NCI-H446 (cell line): ENCODE measurements at regions not wholly inside any gene's neighbourhood (a gene's known extent, or its start where the extent isn't known, plus 50 kb on each side); places are given as distances from the start of the nearest gene placed in this dataset.
"Not testable (repeated sequence)": the region's sequence is repeated elsewhere in the genome, so short reads cannot be mapped to it uniquely, and the experiment has no call there.

Experiments used
- DNase-seq, 2 experiments: peaks; one replicate each; lab custom pipeline; 2025; lab: John Stamatoyannopoulos, UW

- not testable (repeated sequence) for DNase-seq
These were observed 139.5 kb upstream of the USP29 start for GRCh38 chr19:56980326-56980725.

DNA sequence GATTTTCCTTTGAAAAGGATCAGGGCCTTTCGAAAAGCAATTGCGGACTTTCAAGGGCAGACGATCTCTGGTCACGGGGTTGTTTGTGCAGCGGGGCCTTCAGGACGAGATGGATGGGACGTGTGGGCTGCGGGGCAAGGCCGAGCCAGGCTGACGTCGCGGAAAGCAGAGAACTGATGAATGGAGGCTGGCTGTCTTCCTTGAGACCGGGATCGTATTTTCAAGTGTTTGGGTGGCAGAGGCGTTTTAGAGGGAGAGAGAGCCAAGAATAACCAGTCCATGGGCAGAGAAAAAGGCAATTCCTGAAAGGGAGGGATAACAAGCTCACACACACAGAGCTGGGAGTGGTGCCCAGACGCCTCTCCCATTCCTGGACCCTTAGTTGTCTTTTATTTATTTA lies 138.9 kb upstream of the USP29 start:
- DNase-seq, result no peak

DNA sequence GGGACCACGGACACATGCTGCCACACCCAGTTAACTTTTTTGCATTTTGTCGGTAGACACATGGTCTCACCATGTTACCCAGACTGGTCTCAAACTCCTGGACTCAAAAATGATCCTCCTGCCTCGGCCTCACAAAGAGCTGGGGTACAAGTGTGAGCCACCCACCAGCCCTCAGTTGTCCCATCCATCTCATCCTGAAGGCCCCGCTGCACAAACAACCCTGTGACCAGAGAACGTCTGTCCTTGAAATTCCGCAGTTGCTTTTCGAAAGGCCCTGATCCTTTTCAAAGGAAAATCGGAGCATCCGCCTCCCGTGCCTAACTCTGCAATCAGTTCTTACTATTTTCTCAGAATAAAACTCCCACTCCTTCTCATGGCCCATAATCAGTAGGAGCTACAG lies 138.3 kb upstream of the USP29 start:
- not testable (repeated sequence) for DNase-seq

DNA sequence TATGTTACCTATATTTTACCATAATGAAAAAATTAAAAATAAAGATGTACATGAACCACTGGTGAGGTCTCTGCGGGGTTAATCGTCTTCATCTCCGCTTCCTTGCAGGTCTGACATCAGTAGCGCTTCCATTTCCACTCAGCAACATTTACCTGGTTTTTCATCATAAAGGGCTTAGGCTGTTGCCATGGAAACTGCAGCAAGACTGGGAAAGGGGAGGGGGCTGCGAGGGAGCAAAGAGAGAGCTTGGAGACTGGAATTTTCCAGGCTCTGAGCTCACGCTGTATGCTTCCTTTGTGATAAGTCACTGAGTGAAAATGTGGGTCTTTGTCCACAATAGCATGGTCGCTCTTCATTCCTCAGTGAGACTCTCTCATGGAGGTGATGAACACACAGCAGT lies 136.6 kb upstream of the USP29 start:
- no peak for DNase-seq

GRCh38 chr19:56983804-56984203 lies 136.0 kb upstream of the USP29 start:
- DNase-seq, result no peak

- no peak for DNase-seq
These were observed 133.4 kb upstream of the USP29 start for GRCh38 chr19:56986386-56986785.

DNA sequence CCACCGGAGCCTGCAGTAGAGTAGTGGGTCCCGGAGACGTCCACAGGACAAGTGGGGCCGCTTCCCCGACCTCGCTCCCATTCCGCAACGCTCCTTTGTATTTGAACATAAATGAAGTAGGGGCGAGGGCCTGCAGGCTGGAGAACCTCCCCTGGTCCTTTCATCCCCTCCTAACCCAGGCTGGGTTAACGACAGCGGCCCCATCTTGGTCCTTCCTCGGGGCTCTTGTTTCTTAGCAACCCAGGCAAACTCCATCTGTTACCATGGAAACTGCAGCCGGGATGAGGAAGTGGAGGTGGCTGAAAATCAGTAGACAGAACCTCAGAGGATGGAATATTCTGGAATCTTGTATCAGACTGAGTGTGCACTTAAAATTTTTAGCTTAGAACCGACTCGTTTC lies 132.6 kb upstream of the USP29 start:
- no peak for DNase-seq

DNA sequence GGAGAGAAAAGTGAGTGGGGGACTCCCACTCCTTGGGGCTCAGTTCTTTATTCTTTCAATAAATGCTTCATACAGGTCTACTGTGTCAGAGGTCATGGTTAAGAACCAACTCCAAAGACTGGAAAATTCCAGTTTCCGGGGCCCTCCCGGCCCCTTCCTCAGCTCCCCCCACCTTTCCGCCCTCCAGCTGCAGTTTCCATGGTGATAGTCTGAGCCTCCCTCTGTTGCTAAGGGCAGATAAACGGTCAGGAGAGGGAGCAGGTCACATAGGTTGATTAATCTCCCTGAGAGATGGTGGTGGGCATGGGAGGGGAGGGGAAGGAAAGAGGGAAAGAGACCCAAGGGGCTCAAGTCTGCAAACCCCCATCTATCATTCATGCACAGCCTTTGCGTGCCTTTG lies 131.5 kb upstream of the USP29 start:
- no peak for DNase-seq

DNA sequence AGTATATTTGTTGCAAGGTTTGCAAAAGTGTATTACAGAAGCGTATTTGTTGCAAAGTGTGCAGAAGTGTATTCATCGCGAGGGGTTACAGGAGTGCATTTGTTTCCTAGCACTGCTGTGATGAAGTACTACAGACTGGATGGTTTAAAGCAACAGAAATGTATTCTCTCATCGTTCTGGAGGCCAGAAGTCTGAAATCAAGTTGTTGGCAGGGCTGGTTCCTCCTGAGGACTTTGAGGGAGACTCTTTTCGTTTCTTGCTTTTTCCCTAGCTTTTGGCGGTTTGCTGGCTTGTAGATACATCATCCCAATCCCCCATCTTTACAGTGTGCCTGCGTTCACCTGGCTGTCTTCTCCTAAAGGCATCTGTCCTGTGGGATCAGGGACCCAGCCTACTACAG lies 127.9 kb upstream of the USP29 start:
- DNase-seq, result no peak

DNA sequence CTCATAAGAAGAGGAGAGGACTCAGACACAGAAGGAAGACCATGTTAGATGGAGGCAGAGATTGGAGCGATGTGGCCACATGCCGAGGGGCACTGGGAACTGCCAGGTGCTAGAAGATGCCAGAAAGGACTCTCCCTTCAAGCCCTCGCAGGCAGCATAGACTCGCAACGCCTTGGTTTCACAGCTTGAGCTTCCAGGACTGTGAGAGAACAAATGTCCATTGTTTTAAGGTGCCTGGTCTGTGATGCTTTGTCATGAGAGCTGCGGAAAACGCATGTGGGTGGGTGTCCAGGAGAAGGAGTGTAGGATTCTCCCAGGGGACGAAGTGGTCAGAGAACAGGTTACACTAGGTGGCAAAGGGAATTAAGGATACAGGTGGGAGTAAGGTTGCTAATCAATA lies 125.9 kb upstream of the USP29 start:
- DNase-seq, result no peak

DNA sequence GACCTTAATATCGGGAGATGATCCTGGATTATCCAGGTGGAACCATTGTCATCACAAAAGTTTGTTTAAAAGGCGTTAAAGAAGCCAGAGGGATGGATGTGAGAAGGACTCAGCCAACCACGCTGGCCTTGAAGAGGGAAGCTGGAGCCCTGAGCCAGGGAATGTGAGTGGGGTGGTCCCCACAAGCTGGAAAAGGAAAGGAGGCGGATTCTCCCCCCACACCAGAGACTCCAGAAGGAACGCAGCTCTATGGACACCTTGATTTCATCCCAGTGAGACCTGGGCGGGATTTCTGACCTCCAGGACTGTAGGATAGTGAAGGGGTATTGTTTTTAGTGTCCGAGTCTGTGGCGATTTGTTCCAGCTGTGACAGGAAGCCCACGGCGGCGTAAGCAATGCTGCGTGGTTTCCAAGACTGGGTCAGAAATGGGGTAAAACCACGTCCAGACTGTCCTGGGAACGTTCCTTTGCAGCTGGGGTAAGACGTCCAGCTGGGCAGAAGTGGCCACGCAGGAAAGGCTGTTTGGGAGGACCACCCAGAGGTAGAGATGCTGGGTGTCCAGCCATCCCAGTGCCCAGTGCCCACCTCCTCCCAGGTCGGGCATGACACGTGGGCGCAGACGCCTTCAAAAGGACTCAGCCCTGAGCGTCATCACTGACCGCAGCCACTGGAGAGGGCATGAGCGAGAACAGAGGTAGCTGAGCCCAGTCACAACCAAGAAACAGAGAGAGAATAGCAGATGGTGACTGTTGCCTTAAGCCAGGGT lies 125.4 kb upstream of the USP29 start:
- no peak for DNase-seq

DNA sequence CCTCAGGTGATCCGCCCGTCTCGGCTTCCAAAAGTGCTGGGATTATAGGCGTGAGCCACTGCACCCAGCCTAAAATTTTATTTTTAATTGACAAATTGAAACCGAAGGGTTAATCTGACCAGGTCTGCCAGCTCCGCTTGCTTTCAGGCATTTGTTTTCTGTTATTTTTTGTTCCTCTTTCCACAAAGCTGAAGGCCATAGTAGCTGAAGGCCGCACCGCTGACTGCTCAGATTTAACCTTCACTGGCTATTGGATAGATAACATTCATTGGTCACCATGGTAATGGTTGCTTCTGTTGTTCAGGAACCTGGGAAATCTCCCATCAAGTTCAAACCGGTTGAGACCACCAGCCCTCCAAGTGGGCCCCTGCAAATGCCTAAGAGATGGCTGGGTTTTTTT lies 124.5 kb upstream of the USP29 start:
- no peak for DNase-seq

- DNase-seq, result no peak
These were observed 117.6 kb upstream of the USP29 start for GRCh38 chr19:57002195-57002601.

GRCh38 chr19:57002710-57003109 lies 117.1 kb upstream of the USP29 start:
- no peak for DNase-seq

DNA sequence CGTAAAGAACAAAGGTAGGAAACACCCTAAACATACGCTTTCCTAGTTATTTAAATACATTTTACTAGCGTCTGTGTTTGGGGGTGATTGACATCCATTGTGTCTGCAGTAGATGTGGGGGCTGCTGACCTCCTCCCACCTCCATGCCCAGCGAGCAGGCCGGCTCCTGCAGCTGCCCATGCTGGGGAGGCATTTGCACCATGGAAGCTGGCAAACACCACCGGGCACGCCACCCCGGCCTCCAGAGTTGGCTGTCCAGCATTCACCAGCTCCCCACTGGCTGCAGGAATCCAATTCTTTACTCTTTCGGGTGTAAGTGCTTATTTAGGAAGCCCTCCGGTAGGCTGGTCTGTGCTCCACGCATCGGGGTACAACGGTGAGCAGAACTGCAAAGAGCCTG lies 115.4 kb upstream of the USP29 start:
- no peak for DNase-seq

DNA sequence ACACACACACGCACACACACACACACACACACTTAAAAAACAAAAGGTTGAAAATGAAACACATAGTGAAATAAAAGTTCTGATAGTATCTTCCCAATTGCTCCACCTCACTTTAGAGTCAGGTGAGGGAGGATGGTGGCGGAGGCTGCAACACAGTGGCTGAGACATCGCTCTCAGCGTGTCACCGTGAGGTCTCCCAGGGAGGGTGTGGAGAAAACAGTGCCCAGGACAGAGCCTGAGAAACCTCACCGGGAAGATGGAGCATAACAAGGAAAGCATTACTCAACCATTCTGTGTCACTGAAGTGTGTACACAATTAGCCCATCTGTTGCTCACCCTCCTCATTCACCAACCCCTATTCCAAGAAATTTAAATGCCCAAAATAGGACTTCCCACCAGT lies 111.4 kb upstream of the USP29 start:
- no peak for DNase-seq

- DNase-seq, result no peak
These were observed 109.2 kb upstream of the USP29 start for GRCh38 chr19:57010541-57010940.

- no peak for DNase-seq
These were observed 103.7 kb upstream of the USP29 start for GRCh38 chr19:57016076-57016475.

DNA sequence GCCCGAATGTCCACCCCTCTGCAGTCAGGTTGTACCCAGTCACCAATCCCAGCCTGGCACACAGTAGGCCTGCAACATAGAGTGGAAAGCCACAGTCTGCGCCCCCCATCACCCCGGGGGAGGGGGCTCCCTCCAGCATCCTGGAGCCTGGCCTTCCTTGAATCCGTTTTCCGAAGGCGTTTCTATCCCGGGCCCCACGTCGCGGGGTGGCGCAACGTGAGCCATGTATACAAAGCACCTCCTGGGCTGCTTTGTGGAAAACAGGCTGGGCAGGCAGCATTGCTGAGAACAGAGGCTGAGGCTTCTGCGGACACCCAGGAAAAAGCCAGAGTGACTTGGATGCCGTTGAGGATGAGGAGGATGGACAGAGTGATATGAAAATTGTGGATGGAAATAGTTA lies 103.3 kb upstream of the USP29 start:
- DNase-seq, result no peak

DNA sequence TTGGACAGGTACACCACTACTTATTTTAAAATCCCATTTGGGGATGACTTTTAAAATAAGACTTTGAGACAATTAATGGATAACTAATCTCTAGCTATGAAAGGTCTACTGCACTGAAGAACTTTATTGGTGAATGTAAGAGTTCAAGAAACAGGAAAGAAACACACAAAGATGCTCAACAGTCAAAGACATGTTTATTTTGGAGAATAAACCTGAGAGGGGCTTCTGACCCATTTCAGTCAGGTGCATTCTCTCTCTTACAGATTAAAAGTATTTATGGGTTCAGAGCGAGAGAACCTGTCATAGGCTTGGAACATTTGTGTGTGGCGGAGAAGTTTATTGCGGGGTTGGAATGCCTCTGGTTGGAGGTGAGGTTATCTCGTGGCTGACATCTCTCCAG lies 94.3 kb upstream of the USP29 start:
- DNase-seq, result no peak

- no peak for DNase-seq
These were observed 93.3 kb upstream of the USP29 start for GRCh38 chr19:57026476-57026875.

DNA sequence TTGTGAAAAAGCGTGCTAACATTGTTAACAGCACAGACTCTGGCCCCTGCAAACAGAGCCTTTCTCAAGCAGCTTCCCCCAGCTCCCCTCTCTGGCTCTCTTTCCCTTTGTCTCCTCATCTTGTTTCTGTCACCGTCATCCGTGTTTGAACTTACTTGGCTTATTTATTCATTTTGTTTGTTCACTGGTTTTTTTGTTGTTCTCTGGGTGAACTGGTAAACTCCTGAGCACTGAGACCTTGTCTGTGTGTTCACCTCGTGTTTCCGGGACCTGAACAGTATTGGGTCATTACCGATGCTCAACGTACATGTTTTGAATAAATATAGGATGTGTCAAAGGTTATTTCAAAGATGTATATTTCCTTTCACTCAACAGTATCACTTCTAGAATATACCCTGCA lies 92.4 kb upstream of the USP29 start:
- DNase-seq, result no peak

DNA sequence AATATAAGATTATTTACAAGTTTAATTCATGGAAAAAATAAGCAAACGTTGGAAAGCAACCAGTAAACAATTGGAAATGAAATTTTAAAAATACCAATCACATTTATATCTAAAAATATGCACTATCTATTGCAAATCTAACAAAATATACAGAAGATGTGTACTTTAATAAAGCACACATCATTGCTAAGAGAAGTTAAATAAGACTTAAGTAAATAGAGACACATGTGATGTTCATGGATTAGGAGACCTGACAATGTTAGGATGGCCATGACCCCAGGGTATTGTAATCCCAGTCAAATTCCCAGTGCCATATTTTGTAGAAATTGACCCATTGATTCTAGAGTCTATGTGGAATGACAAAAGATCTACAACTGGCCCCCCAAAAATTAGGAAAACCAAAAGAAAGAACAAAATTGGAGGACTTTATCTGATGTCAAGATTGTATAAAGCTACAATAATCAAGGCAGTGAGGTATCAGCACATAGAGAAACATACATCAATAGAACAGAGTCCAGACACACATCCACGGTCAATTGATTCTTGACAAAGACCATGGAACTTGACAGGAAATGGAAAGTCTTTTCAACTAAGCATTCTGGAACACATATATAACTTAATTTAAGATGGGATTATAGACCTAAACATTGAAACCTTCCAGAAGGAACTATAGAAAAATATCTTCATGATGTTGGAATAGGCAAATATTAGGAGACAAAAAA lies 90.8 kb upstream of the USP29 start:
- DNase-seq, result no peak

- DNase-seq, result no peak
These were observed 88.7 kb upstream of the USP29 start for GRCh38 chr19:57031106-57031505.
